ENCODE measurements at regions not wholly inside any gene's neighbourhood (a gene's known extent, or its start where the extent isn't known, plus 50 kb on each side); places are given as distances from the start of the nearest gene placed in this dataset.

DNA sequence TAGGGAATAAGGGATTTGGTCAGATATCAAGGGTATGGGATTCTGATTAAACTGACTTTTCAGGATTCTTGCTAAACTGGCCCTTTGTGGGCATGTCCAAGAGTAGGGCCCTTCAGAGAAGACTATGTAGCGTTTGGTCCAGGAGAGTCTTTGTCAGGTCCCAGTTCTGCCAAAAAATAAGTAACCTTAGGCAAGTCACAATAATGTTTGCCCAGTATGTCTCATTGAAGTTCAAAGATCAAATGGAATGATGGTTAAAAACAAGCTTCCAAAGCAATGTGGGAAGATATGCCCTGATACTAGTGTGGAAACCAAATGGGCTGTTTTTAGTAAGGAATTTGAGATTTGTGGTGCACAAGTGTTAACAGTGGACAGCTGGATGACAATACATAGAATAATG is 454.4 kb downstream of the WDR72 start:
- no peak for DNase-seq (ENCODE audit: low read depth)

DNA sequence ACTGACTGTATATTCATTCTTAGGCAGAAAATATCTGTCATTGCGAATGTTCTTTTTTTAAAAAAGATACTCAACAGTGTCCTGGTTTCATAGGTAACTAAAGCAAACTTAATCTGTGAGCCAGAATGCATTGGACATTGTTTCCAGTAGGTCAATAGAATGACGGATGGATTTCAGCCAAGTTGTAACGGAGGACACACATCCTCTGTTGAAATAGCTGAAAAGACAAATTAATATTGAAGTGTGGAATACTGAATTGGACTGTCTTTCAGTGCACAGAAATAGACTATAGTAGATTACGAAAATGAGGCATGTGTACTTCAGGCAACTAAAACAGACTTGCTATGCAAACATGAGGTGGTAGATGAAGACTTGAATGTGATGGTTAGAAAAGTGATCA is 461.6 kb downstream of the WDR72 start:
- DNase-seq (ENCODE audit: low read depth): no peak

DNA sequence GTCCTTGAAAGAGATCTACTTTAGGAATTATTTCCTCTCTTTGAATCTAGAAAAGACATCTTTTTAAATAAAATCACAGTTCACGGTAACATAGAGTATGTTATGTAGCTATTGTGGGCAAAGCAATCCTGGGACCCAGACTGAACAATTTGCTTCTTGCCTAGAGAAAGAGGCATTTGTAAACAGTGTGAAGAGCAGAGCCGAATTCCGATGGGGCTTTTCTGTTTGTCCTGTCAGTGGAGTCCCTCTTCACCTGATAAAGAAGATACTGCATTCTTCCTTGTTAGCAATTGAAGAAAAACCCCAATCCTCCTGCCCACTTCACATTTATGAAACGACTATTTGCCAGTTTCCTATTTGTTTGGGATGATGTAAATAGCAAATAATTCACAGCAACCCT is 462.9 kb downstream of the WDR72 start:
- no peak for DNase-seq (ENCODE audit: low read depth)

GRCh38 chr15:53295574-53295973 is 463.9 kb downstream of the WDR72 start:
- DNase-seq (ENCODE audit: low read depth): no peak

GRCh38 chr15:53288542-53288941 is 470.9 kb downstream of the WDR72 start:
- DNase-seq (ENCODE audit: low read depth): no peak

GRCh38 chr15:53274630-53275029 is 484.5 kb upstream of the ONECUT1 start:
- no peak for DNase-seq (ENCODE audit: low read depth)

DNA sequence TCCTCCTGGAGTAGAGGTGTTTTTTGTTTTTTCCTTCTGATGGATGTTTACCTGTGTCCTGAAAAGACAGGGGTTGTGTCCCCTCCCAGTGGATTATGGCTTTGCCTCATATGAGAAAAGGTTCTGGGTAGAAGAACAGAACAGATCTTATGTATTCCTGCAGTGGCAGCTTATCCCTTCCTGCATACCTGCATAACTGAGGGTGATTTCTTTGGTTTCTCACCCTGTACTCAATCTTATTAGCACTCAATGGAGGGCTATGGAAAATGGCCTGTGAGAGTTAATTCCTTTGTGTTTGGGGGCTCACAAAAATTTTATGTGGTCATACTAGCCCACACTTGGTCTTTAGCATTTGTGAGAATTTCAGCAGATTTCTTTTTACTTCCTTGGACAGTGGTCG is 482.0 kb upstream of the ONECUT1 start:
- no peak for DNase-seq (ENCODE audit: low read depth)

DNA sequence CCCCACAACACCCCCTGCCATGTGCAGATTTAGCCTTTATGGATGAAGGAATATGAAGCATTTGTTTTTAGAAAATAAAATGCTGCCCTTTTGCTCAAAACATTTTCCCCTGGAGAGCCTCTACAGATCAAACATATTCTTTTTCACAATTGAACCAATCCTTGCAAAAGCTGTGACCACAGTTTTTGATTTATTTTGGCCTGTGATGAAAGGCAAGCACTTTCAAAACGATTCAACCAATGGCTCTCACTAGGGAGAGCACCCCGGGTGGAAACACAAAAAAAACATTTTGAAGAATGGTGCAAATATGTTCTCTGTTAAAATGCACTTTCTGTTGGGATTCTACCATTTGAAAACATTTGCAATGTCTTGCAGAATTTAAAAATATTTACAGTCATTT is 476.0 kb upstream of the ONECUT1 start:
- no peak for DNase-seq (ENCODE audit: low read depth)

DNA sequence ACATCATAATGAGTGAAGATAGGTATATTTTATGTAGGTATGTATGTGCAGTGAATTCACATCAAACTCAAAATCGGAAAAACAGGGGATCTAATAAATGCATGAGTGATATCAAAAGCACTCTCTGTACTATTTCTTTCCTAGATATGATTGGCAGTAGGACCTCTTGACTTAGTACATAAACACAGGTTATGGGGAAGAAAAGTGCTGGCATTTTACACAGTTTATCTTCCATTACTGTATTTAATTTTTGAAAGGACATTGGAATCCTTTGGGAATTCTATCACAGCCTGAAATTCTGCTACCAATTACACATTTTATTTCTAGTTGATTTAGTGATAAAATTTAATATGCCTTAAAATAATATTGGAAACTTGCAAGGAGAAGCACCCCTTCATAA is 470.5 kb upstream of the ONECUT1 start:
- DNase-seq (ENCODE audit: low read depth): no peak

GRCh38 chr15:53256457-53256856 is 466.3 kb upstream of the ONECUT1 start:
- no peak for DNase-seq (ENCODE audit: low read depth)

DNA sequence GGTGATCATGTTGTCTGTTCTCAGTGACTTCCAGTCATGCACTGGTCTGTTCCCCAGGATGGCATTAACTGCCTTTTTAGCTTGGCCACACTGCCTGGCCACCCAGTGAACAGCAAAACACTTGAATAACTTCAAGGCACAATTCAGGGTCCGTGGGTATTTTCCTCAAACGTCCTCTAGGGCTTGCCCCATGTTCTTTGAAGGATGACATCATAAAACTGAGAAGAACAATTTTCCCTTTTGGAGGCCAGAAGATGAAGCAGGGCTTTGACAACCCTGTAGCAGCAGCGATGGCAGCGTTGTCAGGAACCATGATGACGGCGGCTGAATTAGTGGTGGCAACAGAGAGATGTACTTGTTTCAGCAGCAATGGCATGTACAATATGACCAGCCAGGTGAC is 465.9 kb upstream of the ONECUT1 start:
- DNase-seq (ENCODE audit: low read depth): no peak

DNA sequence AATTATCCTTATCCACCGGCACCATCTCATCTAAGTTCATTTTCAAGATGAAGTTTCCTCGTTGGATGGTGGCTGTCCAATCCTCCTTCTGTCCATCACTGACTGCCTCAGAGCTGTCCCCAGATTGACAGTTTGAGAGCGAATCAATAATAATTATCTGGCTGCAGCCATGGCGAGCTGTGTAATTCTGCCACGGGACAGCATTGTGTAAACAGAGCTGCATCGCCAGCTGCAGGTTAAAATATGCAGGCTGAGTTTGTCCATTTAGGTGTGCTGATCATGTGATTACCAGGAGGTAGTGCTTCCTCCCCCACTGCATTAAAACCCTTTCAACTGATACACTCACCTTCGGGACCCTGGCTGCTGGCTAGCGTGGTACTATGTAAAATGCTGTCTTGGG is 461.9 kb upstream of the ONECUT1 start:
- DNase-seq (ENCODE audit: low read depth): no peak

- no peak for DNase-seq (ENCODE audit: low read depth)
Observed at GRCh38 chr15:53251523-53251922, 461.4 kb upstream of the ONECUT1 start.

DNA sequence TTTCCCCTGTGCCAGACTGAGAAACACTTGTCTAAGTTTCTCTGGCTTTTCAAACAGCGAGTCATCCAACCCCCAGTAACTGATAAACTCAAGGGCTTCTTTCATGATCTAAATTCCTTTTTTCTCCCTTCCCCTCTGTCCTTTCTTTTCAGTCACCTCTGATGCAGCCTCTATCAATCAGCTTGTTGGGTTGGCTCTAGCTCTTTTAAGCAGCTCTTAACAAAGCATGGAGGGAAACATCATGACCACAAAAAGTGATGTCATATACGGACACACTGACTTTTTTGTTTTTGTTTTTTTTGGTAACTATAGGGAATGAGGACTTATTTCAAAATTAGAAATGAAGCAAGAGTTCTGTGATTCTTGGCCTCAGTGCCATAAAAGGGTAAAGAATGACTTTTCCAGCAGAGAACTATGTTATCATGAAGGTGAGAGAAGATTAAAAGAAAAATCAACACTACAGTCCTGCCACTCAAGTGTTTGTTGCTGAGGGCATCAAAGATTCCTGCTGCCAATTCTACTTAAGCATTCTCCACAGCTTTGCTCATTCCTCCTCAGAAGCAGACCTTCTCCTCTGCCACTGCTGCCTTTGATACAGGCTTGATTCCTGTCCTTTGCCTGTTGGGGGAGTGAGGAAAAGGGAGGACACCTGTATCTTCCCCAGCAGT is 457.0 kb upstream of the ONECUT1 start:
- no peak for DNase-seq (ENCODE audit: low read depth)

- DNase-seq (ENCODE audit: low read depth): no peak
Observed at GRCh38 chr15:53246404-53246803, 456.3 kb upstream of the ONECUT1 start.

DNA sequence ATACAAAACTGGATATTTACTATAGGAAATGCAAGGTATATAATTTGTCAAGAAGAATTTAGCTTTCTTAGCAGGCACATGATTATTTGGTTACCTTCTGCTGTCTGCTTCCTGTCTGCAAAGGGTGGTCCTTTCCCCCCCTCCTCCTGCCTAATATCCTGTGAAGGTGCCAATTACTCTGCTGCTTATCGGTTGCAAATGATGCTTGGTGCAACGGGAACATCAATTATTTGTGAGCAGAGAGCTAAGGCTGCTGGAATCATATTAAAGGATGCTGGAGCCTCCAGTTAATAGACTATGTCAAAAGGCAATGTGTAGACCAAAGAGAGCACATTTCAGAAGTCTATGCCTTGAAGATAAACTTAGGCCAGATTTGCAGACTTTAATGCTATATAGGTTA is 443.7 kb upstream of the ONECUT1 start:
- DNase-seq (ENCODE audit: low read depth): no peak

DNA sequence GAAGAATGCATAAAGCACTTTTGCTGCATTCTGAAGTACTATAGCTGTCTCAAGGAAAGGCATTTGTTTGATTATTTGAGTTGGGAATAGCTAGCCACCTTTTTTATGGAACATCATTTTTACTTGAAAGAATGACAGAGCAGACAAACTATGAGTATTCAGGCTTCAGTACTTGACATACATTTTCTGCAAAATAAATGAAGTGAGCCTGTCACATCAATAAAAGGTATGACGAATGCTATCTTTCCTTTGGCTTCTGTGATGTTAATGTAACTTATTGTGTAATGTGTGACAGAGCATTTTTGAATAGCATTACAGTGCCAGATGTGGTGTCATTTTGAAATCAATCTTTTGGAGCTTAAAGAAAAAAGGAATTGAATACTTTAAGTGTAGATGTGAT is 440.3 kb upstream of the ONECUT1 start:
- DNase-seq (ENCODE audit: low read depth): no peak

DNA sequence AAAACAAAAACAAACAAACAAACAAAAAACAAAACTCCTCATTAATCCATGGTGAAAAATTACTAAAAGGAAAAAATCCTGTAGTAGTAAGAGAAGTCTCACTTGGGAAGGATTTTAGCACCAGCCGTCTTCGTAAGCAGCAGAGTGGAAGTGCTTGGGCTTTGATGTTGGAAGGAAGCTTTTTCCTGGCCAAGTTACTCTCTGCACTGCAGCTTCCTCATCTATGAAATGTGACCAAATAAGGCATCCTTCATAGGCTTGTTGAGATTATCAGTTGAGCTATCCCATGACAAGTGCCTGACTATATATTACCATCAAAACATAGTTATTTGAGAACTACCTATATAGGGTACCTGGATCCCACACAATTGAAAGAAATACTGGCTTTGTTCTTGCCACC is 436.4 kb upstream of the ONECUT1 start:
- no peak for DNase-seq (ENCODE audit: low read depth)

DNA sequence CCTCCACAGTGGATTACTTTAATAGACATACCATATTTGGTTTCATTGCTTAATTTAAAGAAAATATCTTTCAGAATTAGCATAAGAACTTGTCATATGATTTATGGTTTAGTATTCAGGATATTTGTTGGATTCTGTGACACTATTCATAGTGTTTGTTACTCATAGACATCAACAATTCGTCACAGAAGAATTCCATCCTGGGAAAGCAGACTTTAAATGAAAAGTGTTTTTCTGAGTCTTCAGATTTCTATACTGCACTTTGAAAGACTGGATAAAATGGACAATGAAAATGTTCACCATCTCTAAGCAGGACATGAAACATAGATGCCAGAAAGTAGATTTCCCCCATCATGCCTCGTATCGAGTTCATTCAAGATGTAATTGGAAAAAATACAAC is 435.6 kb upstream of the ONECUT1 start:
- DNase-seq (ENCODE audit: low read depth): no peak

DNA sequence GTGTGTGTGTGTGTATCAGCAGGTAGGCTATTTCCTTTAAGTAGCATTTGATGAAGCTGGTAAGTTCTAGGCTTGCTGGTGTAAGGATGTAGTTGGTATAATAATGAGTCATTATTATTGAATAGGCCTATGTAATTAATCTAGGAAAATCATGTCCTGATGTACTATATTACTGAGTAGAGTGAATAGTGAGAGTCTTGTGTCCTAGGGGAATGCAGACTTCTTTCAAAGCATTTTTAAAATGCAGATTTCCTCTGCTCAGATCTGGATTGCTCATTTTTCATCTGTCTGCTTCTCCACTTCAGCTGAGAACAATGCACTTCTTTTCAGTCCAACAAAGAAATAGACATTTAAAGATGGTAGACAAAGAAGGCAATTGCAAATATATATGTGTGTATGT is 434.2 kb upstream of the ONECUT1 start:
- no peak for DNase-seq (ENCODE audit: low read depth)

DNA sequence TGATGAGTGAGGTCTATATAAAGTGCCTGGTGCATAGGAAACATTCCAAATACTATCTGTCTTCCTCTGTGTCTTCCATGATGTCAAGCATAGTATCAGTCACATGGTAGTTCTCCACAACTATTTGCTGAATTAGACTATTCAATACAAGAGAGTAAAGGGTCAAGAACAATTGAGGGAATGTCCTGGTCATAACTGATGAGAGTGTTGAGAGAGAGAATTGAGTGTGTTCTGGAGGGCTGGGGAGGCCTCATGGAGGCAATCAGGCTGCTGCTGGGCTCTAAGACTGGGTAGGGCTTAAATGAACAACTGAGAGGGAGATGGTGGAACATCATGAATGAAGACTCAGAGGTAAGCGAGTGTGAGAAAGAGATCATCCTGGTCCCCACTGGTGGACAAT is 433.7 kb upstream of the ONECUT1 start:
- DNase-seq (ENCODE audit: low read depth): no peak

GRCh38 chr15:53218666-53219580 is 428.8 kb upstream of the ONECUT1 start:
- no peak for DNase-seq (ENCODE audit: low read depth)

- no peak for DNase-seq (ENCODE audit: low read depth)
Observed at GRCh38 chr15:53216036-53216435, 425.9 kb upstream of the ONECUT1 start.

- no peak for DNase-seq (ENCODE audit: low read depth)
Observed at GRCh38 chr15:53213336-53213735, 423.2 kb upstream of the ONECUT1 start.

Data from activated T-cell treated with anti-CD3 and anti-CD28 coated beads for 48 hours (primary cell).